GM12873 (cell line): ENCODE measurements at regions not wholly inside any gene's neighbourhood (a gene's known extent, or its start where the extent isn't known, plus 50 kb on each side); places are given as distances from the start of the nearest gene placed in this dataset.

Source experiments
- CTCF ChIP-seq: IDR thresholded peaks from 2 replicates; pipeline ENCODE4 v1.5.1; 2012; ENCODE audit warnings: low read depth, mild to moderate bottlenecking, moderate library complexity, low read length, control low read depth; ENCODE audit not compliant: insufficient read depth; ENCODE audit errors: missing control alignments

GRCh38 chr14:71438684-71439083 lies 493.5 kb upstream of the RGS6 start:
- no peak for TF ChIP-seq CTCF

GRCh38 chr14:71441126-71441525 lies 491.1 kb upstream of the RGS6 start:
- TF ChIP-seq CTCF, result no peak

GRCh38 chr14:71444030-71444822 lies 488.0 kb upstream of the RGS6 start:
- no peak for TF ChIP-seq CTCF

GRCh38 chr14:71448431-71449315 lies 483.6 kb upstream of the RGS6 start:
- no peak for TF ChIP-seq CTCF

GRCh38 chr14:71449316-71450055 lies 482.7 kb upstream of the RGS6 start:
- no peak for TF ChIP-seq CTCF

- no peak for TF ChIP-seq CTCF
These were observed 480.7 kb upstream of the RGS6 start for GRCh38 chr14:71451501-71451900.

- no peak for TF ChIP-seq CTCF
These were observed 479.7 kb upstream of the RGS6 start for GRCh38 chr14:71452539-71452938.
